ENCODE measurements at regions not wholly inside any gene's neighbourhood (a gene's known extent, or its start where the extent isn't known, plus 50 kb on each side); places are given as distances from the start of the nearest gene placed in this dataset.
A peak's percentile ranks its signal among the peaks of the same experiment; 100 is the strongest.

DNA sequence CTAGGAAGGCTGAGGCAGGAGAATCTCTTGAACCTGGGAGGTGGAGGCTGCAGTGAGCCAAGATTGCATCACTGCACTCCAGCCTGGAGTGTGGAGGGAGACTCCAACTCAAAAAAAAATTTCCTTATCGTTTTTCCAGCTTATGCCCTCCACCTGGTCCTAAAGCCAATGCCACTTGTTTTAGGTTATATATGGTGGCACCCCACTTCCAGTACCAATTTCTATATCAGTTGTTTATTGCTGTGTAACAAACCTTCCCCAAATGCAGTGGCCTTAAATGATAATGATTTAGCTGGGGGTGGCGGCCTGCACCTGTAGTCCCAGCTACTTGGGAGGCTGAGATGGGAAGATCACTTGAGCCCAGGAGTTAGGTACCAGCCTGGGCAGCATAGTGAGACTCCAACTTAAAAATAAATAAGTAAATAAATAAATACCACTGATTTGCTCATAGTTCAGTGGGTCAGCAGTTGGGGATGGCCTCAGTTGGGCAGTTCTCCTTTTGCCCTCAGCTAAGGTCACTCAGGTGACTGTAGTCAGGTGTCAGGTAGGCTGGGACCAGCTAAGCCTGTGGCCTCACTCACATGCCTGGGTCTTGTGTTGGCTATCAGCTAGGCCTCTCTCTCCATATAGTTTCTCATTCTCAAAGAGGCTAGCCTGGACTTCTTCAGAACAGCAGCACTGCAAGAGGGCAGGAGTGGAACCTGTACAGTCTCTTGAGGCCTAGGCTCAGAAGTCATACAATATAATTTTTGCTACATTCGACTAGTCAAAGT is 113.7 kb upstream of the GATA6 start:
- WGBS, 5 donors: 74 to 93% (median 86%) methylated on average over 3 of the region's 3 CpGs
- intact Hi-C loops (cut with DNase I; ENCODE audit: low total_unique reads): no loop called here
- TF ChIP-seq POLR2A (IDR thresholded peaks at IDR 0.05) (no peak), POLR2AphosphoS5 (IDR thresholded peaks at IDR 0.05) (no peak), EP300 (IDR thresholded peaks at IDR 0.05) (no peak)
- TF ChIP-seq, protein P1, sequence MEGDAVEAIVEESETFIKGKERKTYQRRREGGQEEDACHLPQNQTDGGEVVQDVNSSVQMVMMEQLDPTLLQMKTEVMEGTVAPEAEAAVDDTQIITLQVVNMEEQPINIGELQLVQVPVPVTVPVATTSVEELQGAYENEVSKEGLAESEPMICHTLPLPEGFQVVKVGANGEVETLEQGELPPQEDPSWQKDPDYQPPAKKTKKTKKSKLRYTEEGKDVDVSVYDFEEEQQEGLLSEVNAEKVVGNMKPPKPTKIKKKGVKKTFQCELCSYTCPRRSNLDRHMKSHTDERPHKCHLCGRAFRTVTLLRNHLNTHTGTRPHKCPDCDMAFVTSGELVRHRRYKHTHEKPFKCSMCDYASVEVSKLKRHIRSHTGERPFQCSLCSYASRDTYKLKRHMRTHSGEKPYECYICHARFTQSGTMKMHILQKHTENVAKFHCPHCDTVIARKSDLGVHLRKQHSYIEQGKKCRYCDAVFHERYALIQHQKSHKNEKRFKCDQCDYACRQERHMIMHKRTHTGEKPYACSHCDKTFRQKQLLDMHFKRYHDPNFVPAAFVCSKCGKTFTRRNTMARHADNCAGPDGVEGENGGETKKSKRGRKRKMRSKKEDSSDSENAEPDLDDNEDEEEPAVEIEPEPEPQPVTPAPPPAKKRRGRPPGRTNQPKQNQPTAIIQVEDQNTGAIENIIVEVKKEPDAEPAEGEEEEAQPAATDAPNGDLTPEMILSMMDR (IDR thresholded peaks at IDR 0.05): no peak
- no peak for DNase-seq
- H3K9me3 ChIP-seq: peaks cover 0 to 13% (median 0%) of the 10 kb centered on the region in 4 donors
- peaks cover 0 to 13% (median 0%) of the 10 kb centered on the region in 4 donors for H3K4me1 ChIP-seq
- no peaks in the 10 kb centered on the region for H3K36me3 ChIP-seq
- H3K4me3 ChIP-seq: no peak overlapping the region
- H3K27me3 ChIP-seq: no peaks in the 10 kb centered on the region
- no peak overlapping the region for H3K27ac ChIP-seq

DNA sequence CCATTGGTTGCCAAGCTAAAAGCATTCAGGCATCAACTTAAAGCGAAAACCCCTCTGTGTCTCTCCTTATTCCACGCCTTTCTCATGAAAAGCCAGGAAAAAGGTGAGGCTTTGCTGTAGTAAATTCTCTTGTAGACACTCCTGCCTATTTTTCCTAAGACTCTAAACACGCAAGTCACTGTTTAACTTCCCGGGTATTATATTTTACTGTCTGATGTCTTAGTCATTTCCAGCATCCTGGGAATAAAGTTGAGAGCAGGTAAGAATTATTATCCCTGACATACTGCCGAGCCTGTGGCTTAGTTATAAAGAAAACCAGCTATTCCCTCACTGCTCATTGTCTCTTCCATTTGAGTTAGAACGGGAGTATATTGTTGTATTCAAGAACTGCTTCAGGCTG is 112.4 kb upstream of the GATA6 start:
- Histone ChIP-seq H3K4me3 (no peak overlapping the region), H3K4me1 (peaks cover 0 to 12% (median 0%) of the 10 kb centered on the region in 4 donors), H3K27me3 (no peaks in the 10 kb centered on the region), H3K36me3 (no peaks in the 10 kb centered on the region), H3K27ac (no peak overlapping the region), H3K9me3 (peaks cover 0 to 13% (median 0%) of the 10 kb centered on the region in 4 donors)
- whole genome bisulfite sequencing, 5 donors: 81 to 88% (median 82%) methylated on average over 6 of the region's 6 CpGs
- TF ChIP-seq EP300 (IDR thresholded peaks at IDR 0.05) (no peak), POLR2A (IDR thresholded peaks at IDR 0.05) (no peak), POLR2AphosphoS5 (IDR thresholded peaks at IDR 0.05) (no peak)
- TF ChIP-seq, protein P1 (IDR thresholded peaks at IDR 0.05): no peak
- intact Hi-C loops (cut with DNase I; ENCODE audit: low total_unique reads): no loop called here
- no peak for DNase-seq

DNA sequence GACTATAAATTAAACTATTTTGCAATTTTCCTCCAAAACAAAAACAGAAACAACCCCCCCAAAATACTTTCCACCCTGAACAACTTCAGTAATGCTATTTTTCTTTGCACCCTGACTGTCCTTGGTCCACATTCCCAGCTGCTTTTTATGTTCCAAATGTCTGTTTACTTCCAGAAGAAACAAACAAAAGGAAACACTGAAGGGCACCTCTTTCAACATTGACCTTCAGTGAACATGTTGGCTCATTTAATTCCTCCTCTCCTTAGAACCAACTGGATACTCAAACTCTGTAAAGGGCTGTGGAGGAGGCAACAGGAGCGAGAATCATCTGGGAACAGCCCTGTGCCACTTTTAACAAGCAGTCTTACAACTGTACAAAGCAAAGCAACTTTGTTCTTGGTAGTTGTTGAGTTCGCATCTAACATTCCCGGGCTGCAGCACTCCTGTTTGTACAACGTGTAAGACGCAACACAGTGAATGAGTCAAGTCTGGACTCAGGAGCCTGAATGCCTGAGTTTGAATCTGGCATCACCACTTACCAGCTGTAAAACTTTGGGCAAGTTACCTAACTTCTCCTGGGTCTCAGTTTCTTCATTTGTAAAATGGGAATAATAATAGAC is 111.4 kb upstream of the GATA6 start:
- TF ChIP-seq POLR2AphosphoS5 (IDR thresholded peaks at IDR 0.05): no peak
- TF ChIP-seq EP300 (IDR thresholded peaks at IDR 0.05): no peak
- TF ChIP-seq, protein P1 (IDR thresholded peaks at IDR 0.05): no peak
- TF ChIP-seq POLR2A (IDR thresholded peaks at IDR 0.05): no peak
- H3K27ac ChIP-seq: peak overlapping the region; percentile 16 to 68 (median 29)
- H3K27me3 ChIP-seq: no peaks in the 10 kb centered on the region
- intact Hi-C loops (cut with DNase I; ENCODE audit: low total_unique reads): no loop called here
- peak; percentile 45 to 62 for DNase-seq
- no peak overlapping the region for H3K4me3 ChIP-seq
- 22 to 57% (median 38%) methylated on average over 5 of the region's 5 CpGs for WGBS, 5 donors
- H3K9me3 ChIP-seq: peaks cover 0 to 13% (median 0%) of the 10 kb centered on the region in 4 donors
- no peaks in the 10 kb centered on the region for H3K36me3 ChIP-seq
- H3K4me1 ChIP-seq: peaks cover 0 to 11% (median 4%) of the 10 kb centered on the region in 4 donors

DNA sequence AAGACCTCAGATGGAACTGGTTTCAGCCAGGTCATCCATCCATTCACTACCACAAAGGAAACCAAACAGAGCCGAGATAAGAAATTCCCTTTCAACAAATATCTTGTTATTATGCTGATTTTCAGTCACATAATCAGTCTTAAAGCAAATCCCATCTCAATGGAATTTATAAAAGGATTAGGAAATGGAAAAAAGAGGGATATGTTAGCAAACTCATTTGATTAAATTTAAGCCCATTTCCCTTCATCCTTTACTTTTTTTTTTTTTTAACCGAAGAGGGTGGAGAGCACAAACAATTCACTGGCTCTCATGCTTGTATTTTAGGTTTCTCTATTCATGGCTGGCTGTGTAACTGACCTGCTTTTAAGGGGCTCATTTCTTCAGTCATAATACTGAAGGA is 109.0 kb upstream of the GATA6 start:
- intact Hi-C loops (cut with DNase I; ENCODE audit: low total_unique reads): no loop called here
- no peak for DNase-seq
- TF ChIP-seq POLR2A (IDR thresholded peaks at IDR 0.05) (no peak), EP300 (IDR thresholded peaks at IDR 0.05) (no peak), POLR2AphosphoS5 (IDR thresholded peaks at IDR 0.05) (no peak)
- TF ChIP-seq, protein P1 (IDR thresholded peaks at IDR 0.05): no peak
- Histone ChIP-seq H3K27ac (peak overlapping the region in 1 of 5 donors; percentile 18), H3K4me1 (peaks cover 0 to 14% (median 7%) of the 10 kb centered on the region in 4 donors), H3K9me3 (peaks cover 0 to 4% (median 0%) of the 10 kb centered on the region in 4 donors), H3K36me3 (no peaks in the 10 kb centered on the region), H3K27me3 (no peaks in the 10 kb centered on the region), H3K4me3 (no peak overlapping the region)
- 26 to 46% (median 35%) methylated on average over 2 of the region's 2 CpGs for WGBS, 5 donors

Measured in stomach (tissue), 8 donors.